H1 (cell line): ENCODE measurements at regions not wholly inside any gene's neighbourhood (a gene's known extent, or its start where the extent isn't known, plus 50 kb on each side); places are given as distances from the start of the nearest gene placed in this dataset.

Source experiments
- ASH2L ChIP-seq: fragments of 200-600, 300-600 bp; sonication (generic); IDR thresholded peaks from one replicate; pipeline ENCODE4 v1.7.1; 2017; ENCODE audit warnings: low read length
- SIN3A ChIP-seq, 2 experiments: IDR thresholded peaks in 1 of 2; conservative IDR thresholded peaks in 1 of 2; 2 replicates each; pipeline ENCODE4 v1.6.1; 2011 to 2012; ENCODE audit warnings: low read length in 2 of 2, improper control_type of control experiment in 1 of 2, low read depth in 1 of 2, mild to moderate bottlenecking in 1 of 2
- SP2 ChIP-seq: IDR thresholded peaks from 2 replicates; pipeline ENCODE4 v1.6.1; 2012; ENCODE audit warnings: mild to moderate bottlenecking, low read length, inconsistent platforms

- TF ChIP-seq ASH2L (no peak), SP2 (no peak), SIN3A (conservative IDR thresholded peaks at IDR 0.05 in 1 of 2, IDR thresholded peaks at IDR 0.05 in 1 of 2; ENCODE audit: low read depth in 1 of 2, low read length in 2 of 2) (no peak)
Measured at GRCh38 chr5:4204276-4205141, 608.9 kb downstream of the IRX1 start (continued).
